ENCODE measurements at regions not wholly inside any gene's neighbourhood (a gene's known extent, or its start where the extent isn't known, plus 50 kb on each side); places are given as distances from the start of the nearest gene placed in this dataset.
A peak's percentile ranks its signal among the peaks of the same experiment; 100 is the strongest.

- TF ChIP-seq Cebpa-rat (IDR thresholded peaks at IDR 0.05), result no peak
- no peak overlapping the region for H3K27ac ChIP-seq
- no peaks in the 10 kb centered on the region; a peak in 1 of 22 replicates for H3K9me3 ChIP-seq (replicated peaks in 1 of 11)
- no peaks in the 10 kb centered on the region for H3K4me1 ChIP-seq
- H4K20me1 ChIP-seq, result no peaks in the 10 kb centered on the region
- no peaks in the 10 kb centered on the region for H3K27me3 ChIP-seq
- no peaks in the 10 kb centered on the region for H3K36me3 ChIP-seq
- H3K4me2 ChIP-seq, result no peak overlapping the region
- no peak overlapping the region for H3K9ac ChIP-seq
- H3K4me3 ChIP-seq, result no peak overlapping the region
These were observed 515.8 kb downstream of the TYW1 start for GRCh38 chr7:67512481-67512880.

GRCh38 chr7:67518580-67518979, 521.9 kb downstream of the TYW1 start:
- no peak overlapping the region for H3K4me3 ChIP-seq
- no peaks in the 10 kb centered on the region; a peak in 1 of 22 replicates for H3K27me3 ChIP-seq
- H3K36me3 ChIP-seq, result no peaks in the 10 kb centered on the region
- H3K4me1 ChIP-seq, result peaks cover 0 to 10% (median 7%) of the 10 kb centered on the region in 10 experiments; a peak in 15 of 20 replicates
- peaks cover 0 to 29% (median 8%) of the 10 kb centered on the region in 11 experiments; a peak in 10 of 22 replicates for H3K9me3 ChIP-seq (replicated peaks in 1 of 11)
- no peak overlapping the region for H3K27ac ChIP-seq
- H3K4me2 ChIP-seq, result peak overlapping the region in 9 of 11 experiments; percentile 9 to 40 (median 25); a peak in 12 of 22 replicates
- no peak for TF ChIP-seq Cebpa-rat (IDR thresholded peaks at IDR 0.05)
- no peak overlapping the region for H3K9ac ChIP-seq
- no peaks in the 10 kb centered on the region for H4K20me1 ChIP-seq

GRCh38 chr7:67519171-67519570, 522.5 kb downstream of the TYW1 start:
- Histone ChIP-seq H4K20me1 (no peaks in the 10 kb centered on the region), H3K27ac (no peak overlapping the region), H3K4me3 (no peak overlapping the region), H3K9ac (no peak overlapping the region), H3K4me1 (peaks cover 0 to 10% (median 7%) of the 10 kb centered on the region in 10 experiments; a peak in 15 of 20 replicates), H3K27me3 (no peaks in the 10 kb centered on the region; a peak in 1 of 22 replicates), H3K9me3 (replicated peaks in 1 of 11) (peaks cover 0 to 32% (median 8%) of the 10 kb centered on the region in 11 experiments; a peak in 10 of 22 replicates), H3K4me2 (peak overlapping the region in 5 of 11 experiments; percentile 9 to 37 (median 13); a peak in 4 of 22 replicates), H3K36me3 (no peaks in the 10 kb centered on the region)
- TF ChIP-seq Cebpa-rat (IDR thresholded peaks at IDR 0.05), result no peak

GRCh38 chr7:67522504-67522903, 525.9 kb downstream of the TYW1 start:
- H3K4me2 ChIP-seq, result no peak overlapping the region
- peaks cover 0 to 37% (median 8%) of the 10 kb centered on the region in 11 experiments; a peak in 10 of 22 replicates for H3K9me3 ChIP-seq (replicated peaks in 1 of 11)
- no peak overlapping the region for H3K27ac ChIP-seq
- no peak for TF ChIP-seq Cebpa-rat (IDR thresholded peaks at IDR 0.05)
- no peak overlapping the region for H3K4me3 ChIP-seq
- no peaks in the 10 kb centered on the region for H3K36me3 ChIP-seq
- no peak overlapping the region for H3K9ac ChIP-seq
- H4K20me1 ChIP-seq, result no peaks in the 10 kb centered on the region
- H3K27me3 ChIP-seq, result no peaks in the 10 kb centered on the region; a peak in 1 of 22 replicates
- H3K4me1 ChIP-seq, result peaks cover 0 to 19% (median 8%) of the 10 kb centered on the region in 10 experiments; a peak in 16 of 20 replicates

GRCh38 chr7:67523713-67524112, 527.1 kb downstream of the TYW1 start:
- no peak for TF ChIP-seq Cebpa-rat (IDR thresholded peaks at IDR 0.05)
- H3K27me3 ChIP-seq, result no peaks in the 10 kb centered on the region; a peak in 1 of 22 replicates
- peaks cover 0 to 25% (median 4%) of the 10 kb centered on the region in 10 experiments; a peak in 16 of 20 replicates for H3K4me1 ChIP-seq
- no peak overlapping the region for H3K9ac ChIP-seq
- no peaks in the 10 kb centered on the region for H3K36me3 ChIP-seq
- H3K9me3 ChIP-seq (replicated peaks in 1 of 11), result peaks cover 0 to 45% (median 8%) of the 10 kb centered on the region in 11 experiments; a peak in 10 of 22 replicates
- H4K20me1 ChIP-seq, result no peaks in the 10 kb centered on the region
- H3K4me3 ChIP-seq, result no peak overlapping the region
- H3K4me2 ChIP-seq, result no peak overlapping the region
- H3K27ac ChIP-seq, result no peak overlapping the region

GRCh38 chr7:67525588-67525987, 529.0 kb downstream of the TYW1 start:
- TF ChIP-seq Cebpa-rat (IDR thresholded peaks at IDR 0.05), result no peak
- H3K9ac ChIP-seq, result no peak overlapping the region
- H3K27ac ChIP-seq, result no peak overlapping the region
- peaks cover 0 to 56% (median 7%) of the 10 kb centered on the region in 11 experiments; a peak in 11 of 22 replicates for H3K9me3 ChIP-seq (replicated peaks in 1 of 11)
- no peak overlapping the region for H3K4me3 ChIP-seq
- no peak overlapping the region for H3K4me2 ChIP-seq
- no peaks in the 10 kb centered on the region for H3K36me3 ChIP-seq
- H3K4me1 ChIP-seq, result peaks cover 0 to 38% (median 0%) of the 10 kb centered on the region in 10 experiments; a peak in 4 of 20 replicates
- H3K27me3 ChIP-seq, result no peaks in the 10 kb centered on the region; a peak in 1 of 22 replicates
- no peaks in the 10 kb centered on the region for H4K20me1 ChIP-seq

- Histone ChIP-seq H3K36me3 (no peaks in the 10 kb centered on the region), H3K4me3 (no peak overlapping the region), H3K4me2 (peak overlapping the region in 1 of 11 experiments; percentile 35; a peak in 1 of 22 replicates), H3K9ac (no peak overlapping the region), H3K27ac (no peak overlapping the region), H4K20me1 (no peaks in the 10 kb centered on the region), H3K4me1 (peaks cover 0 to 12% (median 0%) of the 10 kb centered on the region in 10 experiments; a peak in 2 of 20 replicates), H3K9me3 (replicated peaks in 1 of 11) (peaks cover 5 to 35% (median 15%) of the 10 kb centered on the region in 11 experiments; a peak in 17 of 22 replicates), H3K27me3 (no peaks in the 10 kb centered on the region)
- TF ChIP-seq Cebpa-rat (IDR thresholded peaks at IDR 0.05), result no peak
These were observed 538.8 kb downstream of the TYW1 start for GRCh38 chr7:67535241-67535989.

GRCh38 chr7:67542916-67543315, 546.3 kb downstream of the TYW1 start:
- no peaks in the 10 kb centered on the region for H3K27me3 ChIP-seq
- H3K4me1 ChIP-seq, result peaks cover 0 to 4% (median 0%) of the 10 kb centered on the region in 10 experiments; a peak in 1 of 20 replicates
- TF ChIP-seq Cebpa-rat (IDR thresholded peaks at IDR 0.05), result no peak
- H3K9ac ChIP-seq, result no peak overlapping the region
- H3K36me3 ChIP-seq, result no peaks in the 10 kb centered on the region
- H3K4me3 ChIP-seq, result no peak overlapping the region
- H3K27ac ChIP-seq, result no peak overlapping the region
- H4K20me1 ChIP-seq, result no peaks in the 10 kb centered on the region
- H3K9me3 ChIP-seq (replicated peaks in 1 of 11), result 0 out of 22 replicates have a peak, but pooled peaks cover 0 to 5% (median 0%) of the 10 kb centered on the region in 11 experiments
- H3K4me2 ChIP-seq, result no peak overlapping the region

- Histone ChIP-seq H3K9me3 (replicated peaks in 1 of 11) (peaks cover 8 to 27% (median 18%) of the 10 kb centered on the region in 11 experiments; a peak in 21 of 22 replicates), H3K4me1 (no peaks in the 10 kb centered on the region)
These were observed 550.7 kb downstream of the TYW1 start for GRCh38 chr7:67547183-67547907.

More at GRCh38 chr7:67547183-67547907, 550.7 kb downstream of the TYW1 start:
- no peak overlapping the region for H3K9ac ChIP-seq
- TF ChIP-seq Cebpa-rat (IDR thresholded peaks at IDR 0.05), result 0 out of 22 replicates have a peak, but pooled peaks of 1 of the 11 experiments have one; percentile 42
- no peak overlapping the region for H3K27ac ChIP-seq
- no peak overlapping the region for H3K4me3 ChIP-seq
- no peak overlapping the region for H3K4me2 ChIP-seq
- H4K20me1 ChIP-seq, result no peaks in the 10 kb centered on the region
- no peaks in the 10 kb centered on the region for H3K27me3 ChIP-seq
- no peaks in the 10 kb centered on the region; a peak in 1 of 22 replicates for H3K36me3 ChIP-seq

All from BLaER1 treated with 17β-estradiol and CSF1 and Interleukin-3, amounts not matched to agents 10 nM and 100 nM (cell line).